Sigmoid colon (tissue), 4 donors: ENCODE measurements at regions not wholly inside any gene's neighbourhood (a gene's known extent, or its start where the extent isn't known, plus 50 kb on each side); places are given as distances from the start of the nearest gene placed in this dataset.

Experiments used
- EP300 ChIP-seq, 4 donors: sonication (generic); formaldehyde crosslinking; IDR thresholded peaks; one replicate each; pipeline ENCODE4 v1.6.1; 2017; ENCODE audit warnings: antibody characterized with exemption in 4 of 4
- POLR2A ChIP-seq, 2 donors: fragments of 450-650 bp; IDR thresholded peaks; one replicate each; pipeline ENCODE4 v1.6.1; 2016; ENCODE audit warnings: antibody characterized with exemption in 2 of 2, mild to moderate bottlenecking in 2 of 2, moderate library complexity in 2 of 2

DNA sequence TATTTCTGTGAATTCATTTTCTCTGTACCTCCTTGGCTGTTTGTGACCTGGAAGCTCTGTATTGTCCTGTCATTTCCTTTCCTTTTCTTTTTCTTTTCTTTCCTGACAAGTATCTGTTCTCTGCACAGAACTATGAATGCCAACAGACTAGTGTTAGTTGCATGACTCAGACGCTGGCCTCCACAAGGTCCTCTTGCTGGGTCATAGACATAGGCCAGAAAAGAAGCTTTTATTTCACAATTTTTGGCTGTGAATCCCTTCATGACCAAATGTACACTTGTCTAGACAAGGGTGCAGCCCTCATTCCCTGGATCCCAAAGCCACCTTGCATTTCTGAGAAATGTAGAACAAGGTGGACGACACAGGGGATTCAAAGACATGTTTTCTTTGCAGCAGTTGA lies 104.1 kb upstream of the MTNR1B start:
- TF ChIP-seq POLR2A (IDR thresholded peaks at IDR 0.05) = no peak
- TF ChIP-seq EP300 (IDR thresholded peaks at IDR 0.05) = no peak
